ENCODE measurements at regions not wholly inside any gene's neighbourhood (a gene's known extent, or its start where the extent isn't known, plus 50 kb on each side); places are given as distances from the start of the nearest gene placed in this dataset.
"Not testable (repeated sequence)": the region's sequence is repeated elsewhere in the genome, so short reads cannot be mapped to it uniquely, and the experiment has no call there.

DNA sequence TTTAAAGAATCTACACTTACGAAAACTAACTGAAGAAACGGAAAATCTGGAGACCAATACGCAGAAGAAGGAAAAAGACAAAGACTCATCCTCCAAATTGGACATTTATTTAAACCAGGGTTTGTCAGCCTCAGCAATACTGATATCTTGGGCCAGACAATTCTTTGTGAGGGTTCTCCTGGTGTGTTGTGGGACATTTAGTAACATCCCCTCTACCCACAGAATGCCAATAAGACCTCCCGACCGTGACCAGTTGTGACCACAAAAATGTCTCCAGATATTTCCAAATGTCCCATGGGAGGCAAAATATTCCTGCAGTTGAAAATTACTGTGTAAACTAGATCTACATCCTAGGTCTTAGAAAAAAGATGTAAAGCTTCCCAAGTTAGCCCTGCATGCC lies 50.3 kb upstream of the ZSCAN2 start:
- not testable (repeated sequence) for DNase-seq
